HepG2 (cell line): ENCODE measurements at regions not wholly inside any gene's neighbourhood (a gene's known extent, or its start where the extent isn't known, plus 50 kb on each side); places are given as distances from the start of the nearest gene placed in this dataset.

ENCODE experiments used
- ATAC-seq: fragments of 200-7000 bp; cut with Tn5 transposase; 3 replicates; pipeline ENCODE4 v1.9.1; 2020; ENCODE audit warnings: mild to moderate bottlenecking, moderate library complexity
- BruUV-seq: library from RNA; stranded (reverse); fragments of 400-500 nt; replicated peaks from 2 replicates; lab custom pipeline; 2021; lab: Mats Ljungman, UMichigan
- CTCF ChIA-PET: fragments of 300-600 bp; formaldehyde crosslinking; extraction: SDS; loops from one replicate; lab custom pipeline; 2021; ENCODE audit warnings: low total read pairs, inconsistent platforms, low intra/inter-chr PET ratio; lab: Yijun Ruan, JAX
- POLR2A ChIA-PET: fragments of 350-600 bp; sonication (Branson Sonifier 250); formaldehyde crosslinking; loops from one replicate; lab custom pipeline; 2020; ENCODE audit warnings: antibody characterized with exemption, inconsistent platforms; lab: Yijun Ruan, JAX
- DNase-seq: peaks from one replicate; pipeline ENCODE4 v3.0.0-alpha.2; 2015; ENCODE audit warnings: low spot score
- FAIRE-seq: peaks from 3 replicates; lab custom pipeline; 2011; peaks lifted over from hg19 to GRCh38; lab: Jason Lieb, UNC
- H2AFZ ChIP-seq: one replicate; pipeline ENCODE4 v1.6.1; 2011; ENCODE audit warnings: low read length, inconsistent platforms
- H3K27ac ChIP-seq: fragments of 300-600 bp; 3 replicates; pipeline ENCODE4 v1.8.0; 2011; ENCODE audit warnings: mixed run types, mild to moderate bottlenecking, mixed read lengths, low read length, inconsistent platforms; ENCODE audit not compliant: insufficient read depth; ENCODE audit errors: extremely low read length
- H3K27me3 ChIP-seq, 2 experiments: fragments of 200-600 bp in 1 of 2; 2 replicates in 1 of 2; 3 replicates in 1 of 2; pipeline versions ENCODE4 v1.6.0 to v1.8.0; 2011; ENCODE audit warnings: low read length in 2 of 2, mild to moderate bottlenecking in 2 of 2, moderate library complexity in 2 of 2, inconsistent platforms in 1 of 2; ENCODE audit not compliant: insufficient read depth in 2 of 2, control insufficient read depth in 1 of 2
- H3K36me3 ChIP-seq, 2 experiments: fragments of 200-600 bp in 1 of 2; replicated peaks in 1 of 2; 2 replicates in 1 of 2; 3 replicates in 1 of 2; pipeline versions ENCODE4 v1.5.1 to v1.8.0; 2011; ENCODE audit warnings: low read length in 2 of 2, inconsistent platforms in 1 of 2; ENCODE audit not compliant: insufficient read depth in 2 of 2, control insufficient read depth in 1 of 2
- H3K4me1 ChIP-seq: 2 replicates; pipeline ENCODE4 v1.5.1; 2012; ENCODE audit warnings: low read length, inconsistent platforms; ENCODE audit not compliant: insufficient read depth
- H3K4me2 ChIP-seq: 2 replicates; pipeline ENCODE4 v1.6.0; 2011; ENCODE audit warnings: low read depth, low read length, inconsistent platforms
- H3K4me3 ChIP-seq, 3 experiments: fragments of 200-600 bp in 1 of 3; sonication (generic), shearing (Covaris generic) in 1 of 3; replicated peaks in 1 of 3; 2 replicates each; pipeline ENCODE4 v1.5.1; 2011 to 2016; ENCODE audit warnings: low read length in 3 of 3, inconsistent platforms in 2 of 3, low read depth in 2 of 3, mild to moderate bottlenecking in 2 of 3, control low read depth in 1 of 3, mixed read lengths in 1 of 3; ENCODE audit not compliant: insufficient read depth in 1 of 3
- H3K79me2 ChIP-seq: one replicate; pipeline ENCODE4 v1.6.1; 2011; ENCODE audit warnings: low read length, inconsistent platforms; ENCODE audit not compliant: insufficient read depth
- H3K9ac ChIP-seq: 2 replicates; pipeline ENCODE4 v1.6.0; 2011; ENCODE audit warnings: mild to moderate bottlenecking, low read depth, low read length, inconsistent platforms; ENCODE audit not compliant: insufficient read depth
- H3K9me3 ChIP-seq: 2 replicates; pipeline ENCODE4 v1.5.1; 2012; ENCODE audit warnings: mild to moderate bottlenecking, low read length
- H4K20me1 ChIP-seq: 2 replicates; pipeline ENCODE4 v1.6.0; 2011; ENCODE audit warnings: inconsistent platforms, mild to moderate bottlenecking, low read length, moderate library complexity; ENCODE audit not compliant: insufficient read depth
- FOXA3 ChIP-seq: IDR thresholded peaks from 2 replicates; pipeline ENCODE4 v1.6.1; 2016; ENCODE audit warnings: missing genetic modification reagents, missing compliant biosample characterization
- GATAD1 ChIP-seq: IDR thresholded peaks from 2 replicates; pipeline ENCODE4 v1.6.1; 2016; ENCODE audit warnings: missing genetic modification reagents, missing compliant biosample characterization
- IKZF4 ChIP-seq: sonication (generic); formaldehyde crosslinking; IDR thresholded peaks from 2 replicates; pipeline ENCODE4 v1.5.1; 2020; ENCODE audit warnings: borderline replicate concordance, mild to moderate bottlenecking, low read depth, missing genetic modification reagents; ENCODE audit errors: not compliant biosample characterization
- SIN3A ChIP-seq: IDR thresholded peaks from 2 replicates; pipeline ENCODE4 v1.6.1; 2011; ENCODE audit warnings: low read depth, mild to moderate bottlenecking, control low read depth, low read length, borderline replicate concordance
- ZBTB7B ChIP-seq: sonication (generic); formaldehyde crosslinking; IDR thresholded peaks from 2 replicates; pipeline ENCODE4 v1.4.0; 2020; ENCODE audit warnings: missing genetic modification reagents
- ZNF121 ChIP-seq: sonication (generic); formaldehyde crosslinking; IDR thresholded peaks from 2 replicates; pipeline ENCODE4 v1.5.0; 2020; ENCODE audit warnings: mild to moderate bottlenecking, missing genetic modification reagents
- ZNF333 ChIP-seq: sonication (generic); formaldehyde crosslinking; IDR thresholded peaks from 2 replicates; pipeline ENCODE4 v1.4.0; 2020; ENCODE audit warnings: mild to moderate bottlenecking, missing genetic modification reagents, borderline replicate concordance
- ZNF547 ChIP-seq: sonication (generic); formaldehyde crosslinking; IDR thresholded peaks from 2 replicates; pipeline ENCODE4 v1.5.1; 2020; ENCODE audit warnings: mild to moderate bottlenecking, missing genetic modification reagents
- WGBS: methylation state at CpG from one replicate; pipeline ENCODE4 v1.1.6; 2017; ENCODE audit warnings: low lambda C conversion rate; 5-methylcytosine and 5-hydroxymethylcytosine counted together
- in situ Hi-C: cut with HindIII; loops from 2 replicates; pipeline ENCODE4 v1.10.0; 2017; ENCODE audit warnings: low pct_unique_long_range_greater_than_20kb; ENCODE audit not compliant: extremely low pct_ligation_motif_present
- intact Hi-C: fragments of 100-400 bp; cut with micrococcal nuclease; formaldehyde crosslinking; loops from one replicate; pipeline ENCODE4 v1.10.0; 2022; ENCODE audit not compliant: unreplicated experiment
- TF ChIP-seq, protein P1 (sequence below): sonication (generic); formaldehyde crosslinking; IDR thresholded peaks from 2 replicates; pipeline ENCODE4 v1.9.0; 2021; ENCODE audit warnings: missing genetic modification reagents, borderline replicate concordance

DNA sequence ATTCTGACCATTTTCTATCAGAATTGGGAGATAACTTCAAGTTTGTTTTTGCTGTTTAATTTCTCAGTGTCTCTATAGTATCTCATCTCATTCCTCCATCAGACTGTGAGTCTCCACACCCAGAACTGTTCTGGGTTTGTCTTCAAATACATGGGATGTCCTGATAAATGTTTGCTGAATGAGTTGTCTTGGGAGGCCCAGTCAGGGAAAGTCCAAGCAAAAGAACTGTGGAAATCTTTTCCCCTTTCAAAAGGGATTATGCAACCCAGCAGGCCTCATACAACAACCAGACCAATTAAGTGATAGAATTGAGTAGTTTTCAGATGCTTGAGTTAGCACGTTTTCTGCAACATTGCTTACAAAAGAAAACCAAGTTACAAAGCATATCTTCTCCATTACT lies 324.4 kb downstream of the BRINP1 start:
- WGBS: 0% methylated on average over 1 of the region's 1 CpG
- intact Hi-C loops (no loop called here), in situ Hi-C loops (no loop called here)
- no peak overlapping the region for H3K4me2 ChIP-seq
- H3K79me2 ChIP-seq: no peaks in the 10 kb centered on the region
- ATAC-seq (no peak), FAIRE-seq (no peak), DNase-seq (no peak)
- H3K4me1 ChIP-seq: no peaks in the 10 kb centered on the region
- H3K36me3 ChIP-seq: no peaks in the 10 kb centered on the region
- no peak overlapping the region for H2AFZ ChIP-seq
- ChIA-PET CTCF (no interaction called here), POLR2A (no interaction called here)
- H4K20me1 ChIP-seq: no peaks in the 10 kb centered on the region
- BruUV-seq: no TSS peak
- no peak overlapping the region for H3K4me3 ChIP-seq
- no peaks in the 10 kb centered on the region for H3K27me3 ChIP-seq
- no peak overlapping the region for H3K27ac ChIP-seq
- TF ChIP-seq ZNF547: no peak
- TF ChIP-seq SIN3A: no peak
- no peak for TF ChIP-seq IKZF4 (CRISPR knock-in tag)
- TF ChIP-seq GATAD1 (CRISPR knock-in tag): no peak
- TF ChIP-seq ZBTB7B: no peak
- TF ChIP-seq, protein P1, sequence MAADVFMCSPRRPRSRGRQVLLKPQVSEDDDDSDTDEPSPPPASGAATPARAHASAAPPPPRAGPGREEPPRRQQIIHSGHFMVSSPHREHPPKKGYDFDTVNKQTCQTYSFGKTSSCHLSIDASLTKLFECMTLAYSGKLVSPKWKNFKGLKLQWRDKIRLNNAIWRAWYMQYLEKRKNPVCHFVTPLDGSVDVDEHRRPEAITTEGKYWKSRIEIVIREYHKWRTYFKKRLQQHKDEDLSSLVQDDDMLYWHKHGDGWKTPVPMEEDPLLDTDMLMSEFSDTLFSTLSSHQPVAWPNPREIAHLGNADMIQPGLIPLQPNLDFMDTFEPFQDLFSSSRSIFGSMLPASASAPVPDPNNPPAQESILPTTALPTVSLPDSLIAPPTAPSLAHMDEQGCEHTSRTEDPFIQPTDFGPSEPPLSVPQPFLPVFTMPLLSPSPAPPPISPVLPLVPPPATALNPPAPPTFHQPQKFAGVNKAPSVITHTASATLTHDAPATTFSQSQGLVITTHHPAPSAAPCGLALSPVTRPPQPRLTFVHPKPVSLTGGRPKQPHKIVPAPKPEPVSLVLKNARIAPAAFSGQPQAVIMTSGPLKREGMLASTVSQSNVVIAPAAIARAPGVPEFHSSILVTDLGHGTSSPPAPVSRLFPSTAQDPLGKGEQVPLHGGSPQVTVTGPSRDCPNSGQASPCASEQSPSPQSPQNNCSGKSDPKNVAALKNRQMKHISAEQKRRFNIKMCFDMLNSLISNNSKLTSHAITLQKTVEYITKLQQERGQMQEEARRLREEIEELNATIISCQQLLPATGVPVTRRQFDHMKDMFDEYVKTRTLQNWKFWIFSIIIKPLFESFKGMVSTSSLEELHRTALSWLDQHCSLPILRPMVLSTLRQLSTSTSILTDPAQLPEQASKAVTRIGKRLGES: no peak
- TF ChIP-seq ZNF121 (CRISPR knock-in tag): no peak
- no peak for TF ChIP-seq FOXA3 (CRISPR knock-in tag)
- no peak for TF ChIP-seq ZNF333 (CRISPR knock-in tag)
- H3K9me3 ChIP-seq: peaks cover 54% of the 10 kb centered on the region
- H3K9ac ChIP-seq: no peak overlapping the region
